Colonic mucosa (tissue), 4 donors: ENCODE measurements at regions not wholly inside any gene's neighbourhood (a gene's known extent, or its start where the extent isn't known, plus 50 kb on each side); places are given as distances from the start of the nearest gene placed in this dataset.

Source experiments
- DNase-seq: peaks from one replicate; pipeline ENCODE4 v3.0.0-alpha.2; 2020
- H3K27ac ChIP-seq: fragments of 200-600 bp; one replicate; pipeline ENCODE4 v1.8.0; 2021
- H3K27me3 ChIP-seq: fragments of 200-600 bp; one replicate; pipeline ENCODE4 v1.8.0; 2021
- H3K36me3 ChIP-seq: fragments of 200-600 bp; one replicate; pipeline ENCODE4 v1.8.0; 2021
- H3K4me1 ChIP-seq: fragments of 200-600 bp; one replicate; pipeline ENCODE4 v1.8.0; 2021; ENCODE audit warnings: mild to moderate bottlenecking
- H3K4me3 ChIP-seq: fragments of 200-600 bp; one replicate; pipeline ENCODE4 v1.8.0; 2021
- H3K9ac ChIP-seq, 2 donors: one replicate each; pipeline ENCODE4 v1.7.0; 2013; ENCODE audit warnings: control low read depth in 2 of 2, low read depth in 2 of 2, low read length in 2 of 2
- H3K9me3 ChIP-seq: fragments of 200-600 bp; one replicate; pipeline ENCODE4 v1.8.0; 2021
- CTCF ChIP-seq: fragments of 200-600 bp; IDR thresholded peaks from one replicate; pipeline ENCODE4 v1.8.0; 2022; ENCODE audit warnings: antibody characterized with exemption, mild to moderate bottlenecking
- intact Hi-C: fragments of 100-400 bp; cut with DNase I; formaldehyde crosslinking; loops from one replicate; pipeline ENCODE4 v1.14.1; 2022
- donor health status: healthy.
- donor health status: DM: no; HTN: no; CAD: no.
- donor health status: DM: no; HTN: no; CAD: no.

- no peaks in the 10 kb centered on the region for H3K4me1 ChIP-seq
- H3K9ac ChIP-seq: no peak overlapping the region
- H3K27ac ChIP-seq: no peak overlapping the region
- no peaks in the 10 kb centered on the region for H3K9me3 ChIP-seq
- intact Hi-C loops: no loop called here
- TF ChIP-seq CTCF: no peak
- no peak overlapping the region for H3K4me3 ChIP-seq
- DNase-seq: no peak
- no peaks in the 10 kb centered on the region for H3K36me3 ChIP-seq
- H3K27me3 ChIP-seq: no peaks in the 10 kb centered on the region
These were observed 68.6 kb downstream of the ZNF621 start for GRCh38 chr3:40593351-40593750.

- no peak overlapping the region for H3K4me3 ChIP-seq
- no peaks in the 10 kb centered on the region for H3K4me1 ChIP-seq
- no peaks in the 10 kb centered on the region for H3K36me3 ChIP-seq
- TF ChIP-seq CTCF: no peak
- no peaks in the 10 kb centered on the region for H3K9me3 ChIP-seq
- DNase-seq: no peak
- no peak overlapping the region for H3K9ac ChIP-seq
- intact Hi-C loops: no loop called here
- no peak overlapping the region for H3K27ac ChIP-seq
- no peaks in the 10 kb centered on the region for H3K27me3 ChIP-seq
These were observed 72.7 kb downstream of the ZNF621 start for GRCh38 chr3:40597441-40597840.

- H3K4me1 ChIP-seq: no peaks in the 10 kb centered on the region
- no peaks in the 10 kb centered on the region for H3K27me3 ChIP-seq
- no peak overlapping the region for H3K27ac ChIP-seq
- no peaks in the 10 kb centered on the region for H3K9me3 ChIP-seq
- TF ChIP-seq CTCF: no peak
- intact Hi-C loops: no loop called here
- H3K36me3 ChIP-seq: no peaks in the 10 kb centered on the region
- H3K4me3 ChIP-seq: no peak overlapping the region
- H3K9ac ChIP-seq: no peak overlapping the region
- DNase-seq: no peak
These were observed 73.6 kb downstream of the ZNF621 start for GRCh38 chr3:40598338-40598737.

GRCh38 chr3:40598962-40599361, 74.2 kb downstream of the ZNF621 start:
- no peak overlapping the region for H3K4me3 ChIP-seq
- H3K9ac ChIP-seq: no peak overlapping the region
- H3K4me1 ChIP-seq: no peaks in the 10 kb centered on the region
- no peak for DNase-seq
- H3K9me3 ChIP-seq: no peaks in the 10 kb centered on the region
- no peaks in the 10 kb centered on the region for H3K27me3 ChIP-seq
- no peak for TF ChIP-seq CTCF
- intact Hi-C loops: no loop called here
- no peak overlapping the region for H3K27ac ChIP-seq
- H3K36me3 ChIP-seq: no peaks in the 10 kb centered on the region

- Histone ChIP-seq H3K36me3 (no peaks in the 10 kb centered on the region), H3K4me3 (no peak overlapping the region), H3K4me1 (no peaks in the 10 kb centered on the region), H3K27ac (no peak overlapping the region), H3K9ac (no peak overlapping the region), H3K9me3 (no peaks in the 10 kb centered on the region), H3K27me3 (no peaks in the 10 kb centered on the region)
- intact Hi-C loops: no loop called here
- TF ChIP-seq CTCF: no peak
- no peak for DNase-seq
These were observed 78.1 kb downstream of the ZNF621 start for GRCh38 chr3:40602778-40603385.

- H3K4me1 ChIP-seq: no peaks in the 10 kb centered on the region
- no peaks in the 10 kb centered on the region for H3K27me3 ChIP-seq
- no peak overlapping the region for H3K4me3 ChIP-seq
- no peak for TF ChIP-seq CTCF
- no peaks in the 10 kb centered on the region for H3K36me3 ChIP-seq
- no peak overlapping the region for H3K9ac ChIP-seq
- H3K27ac ChIP-seq: no peak overlapping the region
- intact Hi-C loops: no loop called here
- no peaks in the 10 kb centered on the region for H3K9me3 ChIP-seq
- DNase-seq: no peak
These were observed 81.2 kb downstream of the ZNF621 start for GRCh38 chr3:40605960-40606359.
